Bronchial epithelial cell (primary cell): ENCODE measurements at regions not wholly inside any gene's neighbourhood (a gene's known extent, or its start where the extent isn't known, plus 50 kb on each side); places are given as distances from the start of the nearest gene placed in this dataset.

Experiments used
- DNase-seq: peaks from one replicate; pipeline ENCODE4 v3.0.0-alpha.2; 2010; ENCODE audit warnings: low read depth
- FAIRE-seq: peaks from 2 replicates; lab custom pipeline; 2011; peaks lifted over from hg19 to GRCh38; lab: Jason Lieb, UNC
- H3K27me3 ChIP-seq: 2 replicates; pipeline ENCODE4 v1.5.1; 2011; ENCODE audit warnings: low read length; ENCODE audit not compliant: control insufficient read depth, insufficient read depth
- H3K36me3 ChIP-seq: 2 replicates; pipeline ENCODE4 v1.5.1; 2011; ENCODE audit warnings: low read length; ENCODE audit not compliant: control insufficient read depth, insufficient read depth
- H3K4me3 ChIP-seq: 2 replicates; pipeline ENCODE4 v1.5.1; 2011; ENCODE audit warnings: mild to moderate bottlenecking, low read depth, low read length, control low read depth
- CTCF ChIP-seq: IDR thresholded peaks from 2 replicates; pipeline ENCODE4 v1.5.1; 2011; ENCODE audit warnings: mild to moderate bottlenecking, moderate library complexity, low read length, control low read depth, inconsistent platforms; ENCODE audit not compliant: insufficient read depth, severe bottlenecking

DNA sequence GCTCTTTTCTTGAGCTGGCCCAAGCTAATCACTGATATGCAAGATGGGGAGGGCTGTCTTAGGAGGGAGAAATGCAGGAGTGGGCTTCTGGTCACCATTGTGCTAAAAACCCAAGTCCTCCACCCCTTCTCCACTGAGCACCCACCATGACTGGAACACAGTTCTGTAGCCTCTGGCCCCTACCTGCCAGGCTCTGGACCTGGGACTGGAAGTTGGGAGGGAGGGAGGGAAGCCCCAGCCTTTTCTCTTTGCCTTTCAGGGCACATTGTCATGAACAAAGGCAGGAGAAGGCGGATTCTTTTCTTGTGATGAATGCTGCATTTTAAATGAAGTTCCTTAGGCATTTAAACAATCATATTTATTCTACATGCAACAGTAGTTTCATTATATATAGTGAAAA, 559.1 kb upstream of the TRPC7 start:
- FAIRE-seq (no peak), DNase-seq (no peak)
- no peak for TF ChIP-seq CTCF
- Histone ChIP-seq H3K27me3 (peaks cover 1% of the 10 kb centered on the region), H3K4me3 (no peak overlapping the region), H3K36me3 (no peaks in the 10 kb centered on the region)

- Histone ChIP-seq H3K36me3 (no peaks in the 10 kb centered on the region), H3K4me3 (no peak overlapping the region), H3K27me3 (no peaks in the 10 kb centered on the region)
- no peak for TF ChIP-seq CTCF
- no peak for DNase-seq
- FAIRE-seq: no peak
Measured at GRCh38 chr5:136910625-136911024, 545.3 kb upstream of the TRPC7 start.

DNA sequence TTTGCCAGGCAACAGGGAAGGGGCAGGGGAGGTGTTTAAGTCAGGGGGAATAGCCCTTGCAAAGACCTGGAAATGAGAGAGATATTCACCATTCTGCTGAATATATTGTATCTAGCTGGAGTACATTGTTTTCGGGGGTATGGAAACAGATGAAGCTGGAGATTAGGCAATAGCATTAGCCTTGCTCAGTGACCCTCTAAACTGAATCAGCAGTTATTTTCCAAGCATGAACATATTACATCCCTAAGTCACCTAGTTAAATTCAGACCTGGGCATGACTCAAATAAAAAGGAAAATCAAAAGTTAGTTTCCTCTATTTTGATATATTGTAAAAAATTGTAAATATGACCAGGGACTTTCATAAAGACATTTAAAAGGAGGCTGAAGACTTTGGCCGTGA, 544.6 kb upstream of the TRPC7 start:
- DNase-seq: no peak
- Histone ChIP-seq H3K27me3 (no peaks in the 10 kb centered on the region), H3K4me3 (no peak overlapping the region), H3K36me3 (no peaks in the 10 kb centered on the region)
- no peak for FAIRE-seq
- TF ChIP-seq CTCF: no peak

- no peaks in the 10 kb centered on the region for H3K36me3 ChIP-seq
- no peak for TF ChIP-seq CTCF
- H3K27me3 ChIP-seq: peaks cover 2% of the 10 kb centered on the region
- FAIRE-seq (no peak), DNase-seq (no peak)
- H3K4me3 ChIP-seq: no peak overlapping the region
Measured at GRCh38 chr5:136907371-136907770, 542.0 kb upstream of the TRPC7 start.

- TF ChIP-seq CTCF: no peak
- FAIRE-seq (peak; percentile 23), DNase-seq (peak; percentile 74)
- H3K4me3 ChIP-seq: no peak overlapping the region
- no peaks in the 10 kb centered on the region for H3K36me3 ChIP-seq
- H3K27me3 ChIP-seq: peaks cover 2% of the 10 kb centered on the region
Measured at GRCh38 chr5:136906545-136906944, 541.2 kb upstream of the TRPC7 start.

DNA sequence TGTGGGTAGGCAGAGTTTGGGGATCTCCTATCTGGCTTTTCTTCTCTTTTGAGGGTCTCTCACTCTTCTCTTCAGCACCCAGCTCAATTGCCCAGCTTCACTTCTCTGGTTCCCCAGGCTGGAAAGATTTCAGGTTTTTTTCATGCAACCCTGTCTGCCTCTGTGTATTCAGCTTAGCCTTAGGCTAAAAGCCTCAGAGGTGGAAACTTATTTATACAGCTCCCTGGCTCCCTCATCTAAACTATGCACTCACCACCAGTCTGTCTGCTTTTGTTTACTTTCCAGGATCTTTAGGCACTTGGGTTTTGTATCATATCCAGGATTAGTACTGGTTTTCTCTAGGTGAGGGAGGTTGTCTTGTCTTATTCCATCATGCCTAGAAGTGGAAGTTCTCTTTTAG, 540.2 kb upstream of the TRPC7 start:
- no peaks in the 10 kb centered on the region for H3K36me3 ChIP-seq
- FAIRE-seq (no peak), DNase-seq (peak; percentile 17)
- no peak overlapping the region for H3K4me3 ChIP-seq
- TF ChIP-seq CTCF: no peak
- peaks cover 2% of the 10 kb centered on the region for H3K27me3 ChIP-seq
